Fibroblast of skin of left biceps (primary cell): ENCODE measurements at regions not wholly inside any gene's neighbourhood (a gene's known extent, or its start where the extent isn't known, plus 50 kb on each side); places are given as distances from the start of the nearest gene placed in this dataset.

Experiments
- DNase-seq, 2 experiments: peaks; one replicate each; pipeline ENCODE4 v3.0.0-alpha.2; 2013; ENCODE audit warnings: low read depth in 2 of 2

GRCh38 chr1:240672132-240672811, 60.3 kb upstream of the GREM2 start:
- DNase-seq = no peak

- no peak for DNase-seq
Measured at GRCh38 chr1:240667351-240667750, 55.4 kb upstream of the GREM2 start.

GRCh38 chr1:240666568-240667198, 54.7 kb upstream of the GREM2 start:
- no peak for DNase-seq

GRCh38 chr1:240663169-240663879, 51.4 kb upstream of the GREM2 start:
- peak; percentile 54 to 58 for DNase-seq
